RWPE1 (cell line): ENCODE measurements at regions not wholly inside any gene's neighbourhood (a gene's known extent, or its start where the extent isn't known, plus 50 kb on each side); places are given as distances from the start of the nearest gene placed in this dataset.
A peak's percentile ranks its signal among the peaks of the same experiment; 100 is the strongest.
"Not testable (repeated sequence)": the region's sequence is repeated elsewhere in the genome, so short reads cannot be mapped to it uniquely, and the experiment has no call there.

Experiments used
- CTCF ChIA-PET: fragments of 350-600 bp; sonication (Branson Sonifier 250); formaldehyde crosslinking; extraction: SDS; loops from one replicate; lab custom pipeline; 2021; lab: Yijun Ruan, JAX
- POLR2A ChIA-PET: fragments of 400-600 bp; formaldehyde crosslinking; extraction: SDS; loops from one replicate; lab custom pipeline; 2020; ENCODE audit warnings: antibody characterized with exemption; ENCODE audit not compliant: low non-redundant PET; lab: Yijun Ruan, JAX
- DNase-seq: peaks from one replicate; pipeline ENCODE4 v3.0.0; 2012; ENCODE audit warnings: low spot score
- H3K27ac ChIP-seq: fragments of 450-650 bp; 2 replicates; pipeline ENCODE4 v1.5.1; 2017
- TF ChIP-seq, protein P1 (sequence below): fragments of 450-650 bp; conservative IDR thresholded peaks from 2 replicates; pipeline ENCODE4 v1.5.1; 2017; ENCODE audit warnings: low read depth, mild to moderate bottlenecking

- ChIA-PET POLR2A (no interaction called here), CTCF (no interaction called here)
- no peak overlapping the region for H3K27ac ChIP-seq
- peak; percentile 45 for DNase-seq
- TF ChIP-seq, protein P1, sequence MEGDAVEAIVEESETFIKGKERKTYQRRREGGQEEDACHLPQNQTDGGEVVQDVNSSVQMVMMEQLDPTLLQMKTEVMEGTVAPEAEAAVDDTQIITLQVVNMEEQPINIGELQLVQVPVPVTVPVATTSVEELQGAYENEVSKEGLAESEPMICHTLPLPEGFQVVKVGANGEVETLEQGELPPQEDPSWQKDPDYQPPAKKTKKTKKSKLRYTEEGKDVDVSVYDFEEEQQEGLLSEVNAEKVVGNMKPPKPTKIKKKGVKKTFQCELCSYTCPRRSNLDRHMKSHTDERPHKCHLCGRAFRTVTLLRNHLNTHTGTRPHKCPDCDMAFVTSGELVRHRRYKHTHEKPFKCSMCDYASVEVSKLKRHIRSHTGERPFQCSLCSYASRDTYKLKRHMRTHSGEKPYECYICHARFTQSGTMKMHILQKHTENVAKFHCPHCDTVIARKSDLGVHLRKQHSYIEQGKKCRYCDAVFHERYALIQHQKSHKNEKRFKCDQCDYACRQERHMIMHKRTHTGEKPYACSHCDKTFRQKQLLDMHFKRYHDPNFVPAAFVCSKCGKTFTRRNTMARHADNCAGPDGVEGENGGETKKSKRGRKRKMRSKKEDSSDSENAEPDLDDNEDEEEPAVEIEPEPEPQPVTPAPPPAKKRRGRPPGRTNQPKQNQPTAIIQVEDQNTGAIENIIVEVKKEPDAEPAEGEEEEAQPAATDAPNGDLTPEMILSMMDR: no peak
Measured at GRCh38 chr12:73863546-73863945, 674.1 kb upstream of the ATXN7L3B start.

DNA sequence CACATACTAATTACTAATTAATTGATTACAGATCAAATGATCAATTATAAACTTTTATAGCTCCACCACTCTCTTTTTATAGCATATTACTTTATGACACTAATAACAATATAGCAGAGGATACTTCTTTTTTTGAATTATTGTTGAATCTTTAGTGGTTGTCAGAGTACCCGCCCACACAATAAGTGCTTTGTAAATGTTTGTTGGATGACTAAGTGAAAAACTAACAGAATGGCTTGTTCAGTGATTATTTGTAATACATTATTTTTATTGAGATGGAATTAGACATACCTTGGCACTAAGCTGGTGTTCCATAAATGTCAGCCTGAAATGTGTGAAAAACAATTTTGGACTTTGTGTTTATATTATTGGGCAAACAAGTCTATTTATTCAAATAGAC is 670.5 kb upstream of the ATXN7L3B start:
- POLR2A ChIA-PET: no interaction called here
- CTCF ChIA-PET: interaction anchor here (0.6 kb wide), 1 partner anchor 1201 kb away, joined by 3 read pairs; no protein-coding TSS in a partner anchor
- no peak for DNase-seq
- H3K27ac ChIP-seq: no peak overlapping the region
- TF ChIP-seq, protein P1: no peak

DNA sequence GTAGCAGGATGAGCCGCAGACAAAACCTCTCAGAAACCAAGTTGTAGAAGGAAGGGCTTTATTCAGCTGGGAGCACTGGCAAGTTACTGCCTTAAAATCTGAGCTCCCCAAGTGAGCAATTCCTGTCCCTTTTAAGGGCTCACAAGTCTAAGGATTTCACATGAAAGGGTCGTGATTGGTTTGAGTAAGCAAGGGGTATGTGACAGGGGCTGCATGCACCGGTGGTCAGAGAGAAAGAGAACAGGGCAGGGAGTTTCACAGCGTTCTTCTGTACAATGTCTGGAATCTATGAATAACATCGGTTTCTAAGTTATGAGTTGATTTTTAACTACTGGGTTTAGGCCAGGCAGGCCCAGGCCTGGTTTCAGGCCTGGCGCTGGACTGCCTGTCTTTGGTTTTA is 660.3 kb upstream of the ATXN7L3B start:
- CTCF ChIA-PET, H3K27ac ChIP-seq, DNase-seq, POLR2A ChIA-PET: not testable (repeated sequence)

GRCh38 chr12:73892201-73892600 is 645.4 kb upstream of the ATXN7L3B start:
- TF ChIP-seq, protein P1: no peak
- no peak for DNase-seq
- H3K27ac ChIP-seq: no peak overlapping the region
- CTCF ChIA-PET: no interaction called here
- POLR2A ChIA-PET: no interaction called here

GRCh38 chr12:73898645-73899044 is 639.0 kb upstream of the ATXN7L3B start:
- CTCF ChIA-PET: no interaction called here
- TF ChIP-seq, protein P1: no peak
- no peak overlapping the region for H3K27ac ChIP-seq
- no peak for DNase-seq
- POLR2A ChIA-PET: no interaction called here

DNA sequence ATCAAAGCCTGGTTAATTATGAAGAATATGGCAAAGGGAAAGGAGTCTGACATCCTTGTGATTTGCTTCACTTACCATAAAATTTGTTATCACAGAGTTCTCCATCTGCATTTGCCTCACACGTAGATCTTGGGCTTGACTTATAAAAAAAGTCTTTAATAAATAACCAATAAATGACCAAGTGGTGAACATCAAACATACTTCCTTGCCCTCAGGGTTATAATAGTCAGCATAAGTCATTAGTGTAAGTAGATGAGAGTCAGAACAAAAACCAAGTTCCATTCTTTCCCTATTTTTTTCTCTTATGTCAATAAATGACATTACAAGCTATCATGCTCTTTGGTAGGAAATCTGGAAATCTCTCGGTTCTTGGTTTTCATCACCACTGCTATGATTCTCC is 635.4 kb upstream of the ATXN7L3B start:
- ChIA-PET POLR2A (no interaction called here), CTCF (no interaction called here)
- peak; percentile 1 for DNase-seq
- TF ChIP-seq, protein P1: no peak
- H3K27ac ChIP-seq: no peak overlapping the region

DNA sequence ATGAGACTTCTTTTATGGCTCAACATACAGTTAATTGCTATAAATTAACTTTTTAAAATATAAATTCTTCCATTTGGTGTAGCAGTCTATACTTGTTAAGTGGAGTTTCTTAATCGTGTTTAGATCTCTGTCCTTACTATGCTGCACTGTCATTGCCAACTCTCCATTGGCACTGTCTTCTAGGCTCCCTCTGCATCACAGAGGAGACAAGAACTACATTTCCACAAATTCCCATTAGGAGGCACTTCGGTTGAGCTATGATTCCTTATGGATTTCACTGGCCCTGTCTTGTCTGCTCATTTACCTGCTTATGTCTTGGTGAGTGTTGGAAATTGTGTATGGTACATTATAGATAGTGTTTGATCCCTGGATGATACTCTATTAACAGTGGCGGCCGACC is 630.9 kb upstream of the ATXN7L3B start:
- DNase-seq: no peak
- TF ChIP-seq, protein P1: no peak
- H3K27ac ChIP-seq: no peak overlapping the region
- CTCF ChIA-PET: no interaction called here
- POLR2A ChIA-PET: interaction anchor here (0.6 kb wide), 1 partner anchor 552 kb away, joined by 5 read pairs; no protein-coding TSS in a partner anchor
